NCI-H187 treated with DMSO at 0.1 percent for 48 hours (cell line): ENCODE measurements at regions not wholly inside any gene's neighbourhood (a gene's known extent, or its start where the extent isn't known, plus 50 kb on each side); places are given as distances from the start of the nearest gene placed in this dataset.
"Not testable (repeated sequence)": the region's sequence is repeated elsewhere in the genome, so short reads cannot be mapped to it uniquely, and the experiment has no call there.

Experiments
- DNase-seq: peaks from one replicate; lab custom pipeline; 2025; lab: John Stamatoyannopoulos, UW

- DNase-seq = no peak
Observed at GRCh38 chr16:79864032-79864780, 263.7 kb upstream of the MAF start.

GRCh38 chr16:79863128-79864031 lies 262.8 kb upstream of the MAF start:
- DNase-seq = no peak

GRCh38 chr16:79862601-79863000 lies 262.1 kb upstream of the MAF start:
- DNase-seq = no peak

GRCh38 chr16:79856581-79856980 lies 256.0 kb upstream of the MAF start:
- no peak for DNase-seq

- no peak for DNase-seq
Observed at GRCh38 chr16:79850348-79850747, 249.8 kb upstream of the MAF start.

- DNase-seq = no peak
Observed at GRCh38 chr16:79849119-79849518, 248.6 kb upstream of the MAF start.

GRCh38 chr16:79848719-79849118 lies 248.2 kb upstream of the MAF start:
- DNase-seq = no peak

GRCh38 chr16:79847569-79847968 lies 247.0 kb upstream of the MAF start:
- DNase-seq = no peak

GRCh38 chr16:79847101-79847500 lies 246.6 kb upstream of the MAF start:
- DNase-seq = no peak

GRCh38 chr16:79845734-79846135 lies 245.2 kb upstream of the MAF start:
- DNase-seq = no peak

GRCh38 chr16:79845033-79845733 lies 244.6 kb upstream of the MAF start:
- no peak for DNase-seq

GRCh38 chr16:79844603-79845002 lies 244.1 kb upstream of the MAF start:
- no peak for DNase-seq

- DNase-seq = no peak
Observed at GRCh38 chr16:79843631-79844043, 243.1 kb upstream of the MAF start.

- no peak for DNase-seq
Observed at GRCh38 chr16:79843145-79843544, 242.6 kb upstream of the MAF start.

GRCh38 chr16:79842197-79842596 lies 241.7 kb upstream of the MAF start:
- no peak for DNase-seq

GRCh38 chr16:79839466-79840341 lies 239.2 kb upstream of the MAF start:
- no peak for DNase-seq

- DNase-seq = no peak
Observed at GRCh38 chr16:79838496-79839259, 238.1 kb upstream of the MAF start.

- no peak for DNase-seq
Observed at GRCh38 chr16:79836144-79836543, 235.6 kb upstream of the MAF start.

GRCh38 chr16:79835194-79835593 lies 234.7 kb upstream of the MAF start:
- no peak for DNase-seq

- DNase-seq = no peak
Observed at GRCh38 chr16:79834720-79835119, 234.2 kb upstream of the MAF start.

- DNase-seq = not testable (repeated sequence)
Observed at GRCh38 chr16:79834003-79834402, 233.5 kb upstream of the MAF start.
